GM21528 (cell line): ENCODE measurements at regions not wholly inside any gene's neighbourhood (a gene's known extent, or its start where the extent isn't known, plus 50 kb on each side); places are given as distances from the start of the nearest gene placed in this dataset.
A peak's percentile ranks its signal among the peaks of the same experiment; 100 is the strongest.
"Not testable (repeated sequence)": the region's sequence is repeated elsewhere in the genome, so short reads cannot be mapped to it uniquely, and the experiment has no call there.

Source experiments
- ATAC-seq: cut with Tn5 transposase; IDR thresholded peaks from one replicate; pipeline ENCODE4 v1.9.1; 2021; ENCODE audit warnings: mild to moderate bottlenecking, moderate library complexity; ENCODE audit not compliant: unreplicated experiment, low FRiP score

GRCh38 chr1:199182186-199182843 is 543.5 kb downstream of the PTPRC start:
- no peak for ATAC-seq

- ATAC-seq = no peak
Measured at GRCh38 chr1:199184180-199184579, 545.3 kb downstream of the PTPRC start.

- no peak for ATAC-seq
Measured at GRCh38 chr1:199194862-199195261, 556.0 kb downstream of the PTPRC start.

- ATAC-seq = no peak
Measured at GRCh38 chr1:199197695-199198094, 558.9 kb downstream of the PTPRC start.

GRCh38 chr1:199202331-199202730 is 563.5 kb downstream of the PTPRC start:
- ATAC-seq = no peak

- no peak for ATAC-seq
Measured at GRCh38 chr1:199204231-199204630, 565.4 kb downstream of the PTPRC start.

GRCh38 chr1:199205740-199206441 is 567.1 kb downstream of the PTPRC start:
- no peak for ATAC-seq

GRCh38 chr1:199208847-199209246 is 570.0 kb downstream of the PTPRC start:
- no peak for ATAC-seq

- ATAC-seq = no peak
Measured at GRCh38 chr1:199218065-199218464, 579.2 kb downstream of the PTPRC start.

- ATAC-seq = no peak
Measured at GRCh38 chr1:199218533-199218932, 579.7 kb downstream of the PTPRC start.

- ATAC-seq = no peak
Measured at GRCh38 chr1:199220031-199220430, 581.2 kb downstream of the PTPRC start.

GRCh38 chr1:199221371-199222150 is 582.7 kb downstream of the PTPRC start:
- no peak for ATAC-seq

GRCh38 chr1:199223936-199224335 is 585.1 kb downstream of the PTPRC start:
- ATAC-seq = no peak

- no peak for ATAC-seq
Measured at GRCh38 chr1:199226163-199226562, 587.3 kb downstream of the PTPRC start.

GRCh38 chr1:199242147-199242546 is 603.3 kb downstream of the PTPRC start:
- no peak for ATAC-seq

GRCh38 chr1:199242601-199243000 is 603.8 kb downstream of the PTPRC start:
- no peak for ATAC-seq

GRCh38 chr1:199243423-199244061 is 604.7 kb downstream of the PTPRC start:
- ATAC-seq = peak; percentile 99

GRCh38 chr1:199245946-199246345 is 607.1 kb downstream of the PTPRC start:
- ATAC-seq = no peak

- ATAC-seq = no peak
Measured at GRCh38 chr1:199246716-199247115, 607.9 kb downstream of the PTPRC start.

GRCh38 chr1:199247891-199248290 is 609.1 kb downstream of the PTPRC start:
- ATAC-seq = no peak

- ATAC-seq = not testable (repeated sequence)
Measured at GRCh38 chr1:199254040-199254439, 615.2 kb downstream of the PTPRC start.
